ENCODE measurements at regions not wholly inside any gene's neighbourhood (a gene's known extent, or its start where the extent isn't known, plus 50 kb on each side); places are given as distances from the start of the nearest gene placed in this dataset.

- Mint-ChIP-seq H3K27me3 (ENCODE audit: unreplicated experiment) (peaks cover 3% of the 10 kb centered on the region), H3K36me3 (ENCODE audit: unreplicated experiment) (no peaks in the 10 kb centered on the region), H3K4me1 (ENCODE audit: unreplicated experiment) (no peaks in the 10 kb centered on the region), H3K4me3 (ENCODE audit: unreplicated experiment) (no peak overlapping the region), H3K9me3 (ENCODE audit: unreplicated experiment) (no peaks in the 10 kb centered on the region), H3K27ac (ENCODE audit: unreplicated experiment) (no peak overlapping the region)
- no peak for TF ChIP-seq CTCF (IDR thresholded peaks at IDR 0.05)
- no peak for DNase-seq (ENCODE audit: extremely low spot score, unreplicated experiment)
Observed at GRCh38 chr2:6024229-6024628, 332.0 kb downstream of the SOX11 start.

- Mint-ChIP-seq H3K27ac (ENCODE audit: unreplicated experiment) (no peak overlapping the region), H3K9me3 (ENCODE audit: unreplicated experiment) (no peaks in the 10 kb centered on the region), H3K4me1 (ENCODE audit: unreplicated experiment) (no peaks in the 10 kb centered on the region), H3K36me3 (ENCODE audit: unreplicated experiment) (no peaks in the 10 kb centered on the region), H3K27me3 (ENCODE audit: unreplicated experiment) (peaks cover 3% of the 10 kb centered on the region), H3K4me3 (ENCODE audit: unreplicated experiment) (no peak overlapping the region)
- no peak for TF ChIP-seq CTCF (IDR thresholded peaks at IDR 0.05)
- no peak for DNase-seq (ENCODE audit: extremely low spot score, unreplicated experiment)
Observed at GRCh38 chr2:6024784-6025183, 332.6 kb downstream of the SOX11 start.

- Mint-ChIP-seq H3K4me3 (ENCODE audit: unreplicated experiment) (no peak overlapping the region), H3K36me3 (ENCODE audit: unreplicated experiment) (no peaks in the 10 kb centered on the region), H3K9me3 (ENCODE audit: unreplicated experiment) (no peaks in the 10 kb centered on the region), H3K4me1 (ENCODE audit: unreplicated experiment) (no peaks in the 10 kb centered on the region), H3K27me3 (ENCODE audit: unreplicated experiment) (peaks cover 6% of the 10 kb centered on the region), H3K27ac (ENCODE audit: unreplicated experiment) (no peak overlapping the region)
- TF ChIP-seq CTCF (IDR thresholded peaks at IDR 0.05) = no peak
- DNase-seq (ENCODE audit: extremely low spot score, unreplicated experiment) = no peak
Observed at GRCh38 chr2:6025391-6025790, 333.2 kb downstream of the SOX11 start.

- H3K27ac Mint-ChIP-seq (ENCODE audit: unreplicated experiment) = no peak overlapping the region
- H3K4me1 Mint-ChIP-seq (ENCODE audit: unreplicated experiment) = no peaks in the 10 kb centered on the region
- H3K9me3 Mint-ChIP-seq (ENCODE audit: unreplicated experiment) = no peaks in the 10 kb centered on the region
- no peak for TF ChIP-seq CTCF (IDR thresholded peaks at IDR 0.05)
- DNase-seq (ENCODE audit: extremely low spot score, unreplicated experiment) = no peak
- H3K27me3 Mint-ChIP-seq (ENCODE audit: unreplicated experiment) = peaks cover 21% of the 10 kb centered on the region
- H3K36me3 Mint-ChIP-seq (ENCODE audit: unreplicated experiment) = no peaks in the 10 kb centered on the region
- no peak overlapping the region for H3K4me3 Mint-ChIP-seq (ENCODE audit: unreplicated experiment)
Observed at GRCh38 chr2:6027066-6027465, 334.9 kb downstream of the SOX11 start.

- H3K27me3 Mint-ChIP-seq (ENCODE audit: unreplicated experiment) = peaks cover 50% of the 10 kb centered on the region
- H3K4me3 Mint-ChIP-seq (ENCODE audit: unreplicated experiment) = no peak overlapping the region
- TF ChIP-seq CTCF (IDR thresholded peaks at IDR 0.05) = no peak
- H3K36me3 Mint-ChIP-seq (ENCODE audit: unreplicated experiment) = no peaks in the 10 kb centered on the region
- H3K9me3 Mint-ChIP-seq (ENCODE audit: unreplicated experiment) = no peaks in the 10 kb centered on the region
- H3K4me1 Mint-ChIP-seq (ENCODE audit: unreplicated experiment) = no peaks in the 10 kb centered on the region
- H3K27ac Mint-ChIP-seq (ENCODE audit: unreplicated experiment) = no peak overlapping the region
- DNase-seq (ENCODE audit: extremely low spot score, unreplicated experiment) = no peak
Observed at GRCh38 chr2:6031200-6031867, 339.1 kb downstream of the SOX11 start.

Measured in osteocyte (in vitro differentiated cells).